8988T (cell line): ENCODE measurements at regions not wholly inside any gene's neighbourhood (a gene's known extent, or its start where the extent isn't known, plus 50 kb on each side); places are given as distances from the start of the nearest gene placed in this dataset.
"Not testable (repeated sequence)": the region's sequence is repeated elsewhere in the genome, so short reads cannot be mapped to it uniquely, and the experiment has no call there.

ENCODE experiments used
- DNase-seq: peaks from one replicate; pipeline ENCODE4 v3.0.0; 2011

DNA sequence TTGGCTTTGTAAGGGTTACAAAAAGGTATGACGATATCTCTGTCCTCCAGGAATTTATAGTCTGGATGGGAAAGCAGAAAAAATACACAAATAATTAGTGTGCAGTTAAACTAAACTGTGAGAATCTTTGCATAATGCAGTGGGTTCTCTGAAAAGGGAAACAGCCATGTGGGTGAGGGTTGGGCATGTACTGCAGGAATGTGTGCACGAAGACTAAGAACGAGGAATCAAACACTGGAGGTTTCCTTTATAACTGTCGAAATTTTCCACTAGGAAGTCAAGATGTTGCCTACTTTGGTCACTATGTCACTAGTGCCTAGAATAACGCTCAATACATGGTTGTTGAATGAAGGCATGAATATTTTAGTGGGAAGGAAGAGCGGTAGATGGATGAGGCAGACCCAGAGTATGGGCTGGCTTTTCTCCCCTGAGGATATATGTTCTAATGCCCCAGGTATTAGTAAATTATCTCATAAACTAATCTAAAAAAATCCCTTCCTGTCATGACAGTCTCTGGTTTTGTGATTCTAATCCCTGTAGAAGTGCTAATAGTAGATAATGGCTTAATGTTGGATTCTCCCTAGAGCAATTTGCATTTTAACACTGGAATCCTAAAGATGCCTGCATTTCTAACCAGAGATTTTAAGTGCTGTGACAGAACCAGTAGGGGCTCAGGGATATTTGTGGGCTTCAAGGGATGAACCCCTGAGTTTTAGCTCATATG lies 227.3 kb downstream of the NMUR2 start:
- no peak for DNase-seq

DNA sequence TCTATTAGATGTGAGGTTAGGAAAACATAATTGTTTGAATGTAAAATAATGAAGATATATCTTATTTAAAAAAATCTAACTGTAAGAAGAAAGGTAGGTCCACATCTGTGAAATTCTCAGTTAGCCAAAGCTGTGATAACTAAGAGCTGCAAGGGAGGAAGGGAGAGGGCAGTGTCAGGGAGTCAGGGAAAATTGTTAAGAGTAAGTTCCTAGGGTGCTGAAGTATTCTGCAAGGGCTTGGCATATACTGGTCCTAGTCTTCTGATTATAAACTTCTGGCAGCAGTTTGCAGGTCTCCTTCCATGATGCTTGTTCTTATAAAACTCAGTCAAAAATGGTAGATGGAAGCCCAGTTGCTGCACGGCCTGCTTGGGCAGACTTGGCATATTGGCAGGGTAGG lies 233.2 kb downstream of the NMUR2 start:
- DNase-seq, result no peak

DNA sequence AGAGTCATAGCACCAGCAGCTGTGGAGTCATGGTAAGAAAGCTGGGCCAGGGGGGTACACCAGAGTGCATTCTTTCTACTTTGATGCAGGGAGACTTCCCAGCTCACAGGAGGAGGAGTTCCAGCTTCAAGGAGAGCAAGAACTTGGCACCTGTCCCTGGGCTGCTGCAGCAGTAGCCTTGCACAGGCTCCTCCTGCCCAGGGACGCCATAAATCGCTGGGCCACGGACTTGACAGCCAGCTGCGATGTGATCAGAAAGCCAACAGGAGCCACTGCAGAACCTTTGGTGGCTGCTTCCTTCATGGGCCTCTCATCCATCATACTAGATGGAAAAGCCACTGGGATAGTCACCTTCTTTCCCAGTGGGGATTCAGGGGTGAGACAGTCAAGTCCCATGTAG lies 234.7 kb downstream of the NMUR2 start:
- DNase-seq, result no peak

DNA sequence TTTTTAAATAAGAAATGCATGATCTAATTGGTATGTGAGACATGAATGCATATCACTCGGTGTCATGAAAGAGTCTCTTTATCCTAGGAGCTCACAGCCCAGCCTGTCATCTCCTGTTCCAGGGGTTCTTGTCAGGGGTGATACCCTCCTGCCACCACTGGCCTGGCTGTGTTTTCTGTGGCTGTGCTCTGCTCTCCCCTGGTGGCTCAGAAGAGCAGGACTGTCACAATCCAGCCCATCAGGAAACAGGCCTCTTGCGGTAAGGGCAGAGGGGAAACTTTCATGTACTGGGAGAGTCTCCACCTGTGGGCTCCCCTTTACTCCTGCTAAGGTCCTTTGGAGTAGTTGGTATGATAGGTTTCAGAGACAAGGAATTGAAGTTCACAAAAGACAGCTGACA lies 240.2 kb upstream of the GLRA1 start:
- DNase-seq, result no peak

DNA sequence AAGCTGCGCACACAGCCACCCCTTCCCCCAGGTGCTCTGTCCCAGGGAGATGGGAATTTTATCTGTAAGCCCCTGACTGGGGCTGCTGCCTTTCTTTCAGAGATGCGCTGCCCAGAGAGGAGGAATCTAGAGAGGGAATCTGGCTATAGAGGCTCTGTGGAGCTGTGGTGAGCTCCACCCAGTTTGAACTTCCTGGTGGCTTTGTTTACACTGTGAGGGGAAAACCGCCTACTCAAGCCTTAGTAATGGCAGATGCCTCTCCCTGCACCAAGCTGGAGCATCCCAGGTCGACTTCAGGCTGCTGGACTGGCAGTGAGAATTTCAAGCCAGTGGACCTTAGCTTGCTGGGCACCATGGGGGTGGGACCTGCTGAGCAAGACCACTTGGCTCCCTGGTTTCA lies 235.2 kb upstream of the GLRA1 start:
- DNase-seq, result not testable (repeated sequence)

DNA sequence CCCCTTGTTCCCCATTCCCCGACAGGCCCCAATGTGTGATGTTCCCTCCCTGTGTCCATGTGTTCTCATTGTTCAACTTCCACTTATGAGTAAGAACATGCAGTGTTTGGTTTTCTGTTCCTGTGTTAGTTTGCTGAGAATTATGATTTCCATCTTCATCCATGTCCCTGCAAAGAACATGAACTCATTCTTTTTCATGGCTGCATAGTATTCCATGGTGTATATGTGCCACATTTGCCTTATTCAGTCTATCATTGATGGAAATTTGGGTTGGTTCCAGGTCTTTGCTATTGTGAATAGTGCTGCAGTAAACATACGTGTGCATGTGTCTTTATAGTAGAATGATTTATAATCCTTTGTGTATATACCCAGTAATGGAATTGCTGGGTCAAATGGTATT lies 229.8 kb upstream of the GLRA1 start:
- DNase-seq, result not testable (repeated sequence)

DNA sequence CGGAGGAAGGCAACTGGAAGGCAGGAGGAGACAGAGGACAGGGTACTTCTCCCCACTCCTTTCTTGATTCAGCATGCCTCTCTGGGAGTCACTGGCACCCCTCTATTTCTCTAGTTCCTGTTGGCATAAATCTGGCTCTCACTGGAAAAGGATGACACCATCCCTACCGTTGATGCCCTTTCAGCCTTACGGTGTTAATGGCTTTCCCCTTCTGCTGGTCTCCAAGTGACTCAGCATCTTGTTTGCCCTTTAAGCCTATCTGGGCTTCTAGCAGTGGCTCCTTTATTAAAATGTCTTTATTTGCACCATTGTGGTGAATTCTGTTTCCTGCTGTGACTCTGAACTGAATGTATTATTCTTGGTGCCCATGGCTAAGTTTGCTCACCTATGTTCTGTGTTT lies 227.3 kb upstream of the GLRA1 start:
- DNase-seq, result no peak

DNA sequence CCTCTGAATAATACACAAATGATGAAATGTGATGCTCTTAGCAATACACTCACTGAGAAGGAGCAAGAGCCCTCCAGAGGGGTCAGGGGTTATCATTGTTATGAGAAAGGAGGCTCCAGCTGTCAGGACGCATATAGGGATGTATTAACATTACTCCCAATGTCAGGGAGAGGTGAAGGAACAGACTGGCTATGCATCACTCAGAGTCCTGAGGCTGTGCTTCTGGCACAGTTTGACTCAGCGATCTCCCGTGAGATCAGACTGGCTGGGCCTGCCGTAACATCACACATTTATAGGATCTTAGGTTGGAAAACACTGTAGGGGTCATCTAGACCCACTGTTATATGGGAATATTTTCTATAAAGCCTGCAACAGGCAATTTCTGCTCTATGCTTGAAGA lies 226.5 kb upstream of the GLRA1 start:
- no peak for DNase-seq

DNA sequence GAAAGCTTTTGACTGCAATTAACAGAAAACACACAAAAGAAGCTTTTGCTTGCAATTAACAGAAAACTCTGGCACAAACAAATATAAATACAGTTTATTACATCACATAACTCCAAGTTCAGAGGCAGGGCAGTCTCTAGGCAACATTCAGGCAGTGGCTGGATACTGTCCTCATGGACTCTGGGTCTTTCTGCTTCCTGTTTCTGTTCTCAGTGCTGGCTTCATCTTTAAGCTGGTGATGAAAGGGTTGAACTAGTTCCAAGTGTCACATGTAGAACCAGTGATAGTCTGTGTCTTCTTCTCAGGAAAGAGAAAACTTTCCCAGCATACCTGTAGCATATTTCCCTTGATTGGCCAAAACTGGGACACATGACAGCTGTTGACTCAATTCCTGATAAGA lies 222.6 kb upstream of the GLRA1 start:
- no peak for DNase-seq

DNA sequence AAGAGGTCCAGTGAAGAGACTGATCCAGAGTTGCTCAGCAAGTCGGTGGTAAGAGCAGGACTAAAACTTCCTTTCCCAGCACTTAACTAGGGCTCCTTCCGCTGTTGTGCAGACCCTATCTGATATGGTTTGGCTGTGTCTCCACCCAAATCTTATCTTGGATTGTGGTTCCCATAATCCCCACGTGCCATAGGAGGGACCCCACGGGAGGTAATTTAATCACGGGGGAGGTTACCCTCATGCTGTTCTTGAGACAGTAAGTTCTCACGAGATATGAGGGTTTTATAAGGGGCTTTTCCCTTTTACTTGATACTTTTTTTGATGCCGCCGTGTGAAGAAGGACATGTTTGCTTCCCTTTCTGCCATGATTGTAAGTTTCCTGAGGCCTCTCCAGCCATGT lies 221.9 kb upstream of the GLRA1 start:
- no peak for DNase-seq

DNA sequence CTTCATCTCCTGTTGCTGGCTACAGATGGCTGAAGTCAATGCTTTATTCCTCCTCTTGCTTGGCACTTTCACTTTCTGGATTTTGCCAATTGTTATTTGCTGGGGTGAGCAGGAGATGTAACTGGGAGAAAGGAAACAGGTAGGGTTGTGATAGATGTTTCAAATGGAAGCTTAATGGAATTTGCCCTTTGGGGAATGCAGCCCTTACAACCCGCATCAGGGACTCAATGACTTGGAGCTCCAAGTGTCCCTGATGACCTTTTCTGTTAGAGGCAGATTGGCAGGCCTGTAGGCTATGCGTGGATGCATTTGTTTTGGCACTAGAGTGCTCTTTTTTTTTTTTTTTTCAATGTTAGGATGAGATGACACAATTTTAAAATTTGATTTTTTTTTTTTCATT lies 219.9 kb upstream of the GLRA1 start:
- no peak for DNase-seq

DNA sequence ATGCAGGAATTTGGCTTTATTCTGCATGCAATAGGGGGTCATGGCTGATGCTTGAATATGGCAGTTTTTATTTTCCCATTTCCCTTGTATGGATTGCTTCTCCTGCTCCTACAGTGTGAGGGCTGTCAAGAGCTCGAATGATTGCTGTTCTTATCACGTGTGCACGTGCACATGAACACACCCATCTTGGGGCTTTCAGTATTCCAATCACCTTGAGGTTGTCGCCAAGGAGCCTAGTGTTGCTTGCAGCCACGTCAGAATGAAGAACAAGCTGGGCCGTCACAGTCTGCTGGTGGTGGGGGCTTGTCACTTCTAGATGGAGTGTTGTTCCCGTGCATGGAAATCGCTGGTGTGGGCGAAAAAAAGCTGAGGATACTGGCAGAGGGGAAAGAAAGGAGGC lies 219.4 kb upstream of the GLRA1 start:
- DNase-seq, result no peak

DNA sequence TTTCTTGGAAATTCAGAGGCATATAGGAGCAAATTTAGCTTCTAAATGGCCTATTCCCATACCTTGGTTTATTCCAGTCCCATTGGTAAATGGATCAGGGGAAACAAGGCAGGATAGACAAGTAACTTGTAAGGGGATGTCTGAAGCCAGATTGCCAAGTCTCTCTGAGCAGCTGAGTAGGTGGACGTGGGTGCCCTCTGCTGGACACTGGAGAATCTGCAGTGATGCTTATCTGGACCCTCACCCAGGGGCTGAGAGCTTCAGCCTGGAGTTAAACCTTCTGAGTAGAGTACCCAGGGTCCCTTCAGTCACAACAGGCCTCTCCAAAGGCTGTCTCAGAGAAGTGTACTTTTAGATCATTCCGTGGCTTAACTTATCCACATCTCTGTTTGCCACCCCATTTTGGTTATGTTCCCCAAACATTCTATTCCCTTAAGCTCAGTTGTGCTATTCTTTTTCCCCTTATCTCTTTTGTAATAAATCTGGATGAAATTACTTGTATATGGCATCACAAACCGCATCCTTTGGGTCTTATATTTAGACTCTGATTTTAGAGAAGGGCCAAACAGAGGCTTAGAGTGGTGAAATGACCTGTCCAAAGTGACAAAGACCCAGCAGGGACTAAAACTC lies 218.3 kb upstream of the GLRA1 start:
- peak; percentile 42 for DNase-seq

DNA sequence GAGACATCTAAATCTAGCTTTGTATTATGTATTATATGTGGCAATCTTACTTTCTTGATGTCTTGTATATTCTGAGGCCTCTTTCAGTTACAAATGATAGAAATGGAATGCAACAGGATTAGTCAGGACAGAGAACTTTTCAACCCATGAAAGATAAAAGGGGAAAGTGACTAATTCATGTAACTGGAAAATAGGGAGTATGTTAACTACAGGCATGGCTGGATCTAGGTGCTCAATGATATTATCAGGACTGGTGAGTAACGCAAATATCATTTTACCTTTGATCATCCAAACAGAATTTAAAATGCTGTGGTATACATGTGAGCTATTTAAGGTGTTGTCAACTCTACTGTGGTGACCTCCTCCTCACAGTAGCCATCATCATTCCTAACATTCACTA lies 215.7 kb upstream of the GLRA1 start:
- DNase-seq, result no peak

DNA sequence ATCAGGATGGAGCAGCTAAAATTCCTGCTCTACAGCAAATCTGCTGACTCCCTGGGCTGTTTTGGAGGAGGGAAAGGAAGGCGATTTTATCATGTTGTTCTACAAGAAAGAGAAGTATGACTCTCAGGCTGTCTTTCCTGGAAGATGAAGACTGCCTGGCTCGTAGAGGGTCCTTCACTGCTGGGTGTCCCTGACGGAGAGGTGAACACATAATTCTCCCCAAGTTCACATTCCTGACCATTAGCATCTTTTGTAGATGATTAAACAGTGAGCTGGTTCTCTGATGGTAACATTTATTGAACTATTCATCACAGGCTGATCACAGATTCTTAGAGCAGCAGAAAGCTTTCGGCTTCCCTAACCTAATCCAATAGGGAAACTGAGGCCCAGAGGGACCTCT lies 212.4 kb upstream of the GLRA1 start:
- DNase-seq, result no peak

DNA sequence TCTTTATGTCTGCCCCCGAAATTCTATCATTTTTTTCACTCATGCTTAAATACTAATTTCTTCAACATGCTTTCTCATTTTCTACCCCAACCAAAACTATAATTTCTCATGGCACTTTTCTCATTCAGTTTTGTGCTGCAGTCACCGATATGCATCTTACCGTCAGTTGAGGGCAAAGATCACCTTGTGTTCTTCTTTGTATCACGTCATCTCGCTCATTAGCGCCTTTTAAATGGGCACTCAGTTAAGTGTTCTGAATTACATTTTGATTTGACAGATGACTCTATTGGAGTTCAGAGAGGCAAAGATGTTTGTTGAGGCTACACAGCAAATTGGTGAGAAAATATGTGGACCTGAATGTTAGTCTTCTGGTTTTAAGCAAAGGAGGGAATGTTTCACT lies 211.7 kb upstream of the GLRA1 start:
- no peak for DNase-seq

DNA sequence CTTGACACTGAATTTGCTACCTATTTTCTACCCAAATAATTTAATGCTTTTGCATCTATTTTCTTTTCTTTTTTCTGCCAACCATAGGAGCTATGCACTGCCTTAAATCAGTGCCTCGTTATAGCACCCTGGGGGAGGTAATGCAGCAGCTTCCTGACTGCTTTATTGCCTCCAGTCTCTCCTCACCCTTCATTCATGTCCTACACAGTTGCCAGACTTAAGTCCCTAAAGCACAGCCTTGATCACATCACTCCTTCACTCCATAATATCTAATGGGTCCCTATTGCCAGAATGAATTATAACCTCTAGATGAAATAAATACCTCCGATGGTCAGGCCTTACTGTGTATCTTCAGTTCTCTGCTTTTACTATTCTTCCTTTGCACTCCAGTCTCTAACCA lies 211.2 kb upstream of the GLRA1 start:
- no peak for DNase-seq

DNA sequence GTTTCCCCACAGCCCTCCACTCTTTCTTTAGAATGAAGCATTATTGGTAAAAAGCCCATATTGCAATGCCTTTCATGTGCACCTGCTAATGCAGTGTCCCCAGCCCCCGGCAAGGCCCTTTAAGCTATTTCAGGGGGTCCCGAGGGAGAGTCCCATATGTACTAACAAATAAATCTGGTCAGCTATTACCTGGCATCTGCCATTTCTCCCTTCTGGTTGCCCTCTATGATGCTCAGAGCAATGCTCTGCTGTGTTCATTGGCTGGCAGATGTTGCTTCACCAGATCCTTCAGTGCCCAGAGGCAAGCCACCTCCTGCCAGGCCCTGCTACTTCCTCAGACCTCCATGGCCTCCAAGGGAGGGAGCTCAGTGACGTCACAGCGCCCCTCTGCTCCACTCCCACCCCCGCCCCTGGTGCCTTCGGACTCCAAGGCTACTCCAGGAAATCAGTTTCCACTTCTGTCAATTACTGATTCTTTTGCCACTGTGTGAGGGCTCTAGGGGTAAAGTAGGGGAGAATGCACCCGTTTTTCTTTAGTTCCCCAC lies 201.1 kb upstream of the GLRA1 start:
- no peak for DNase-seq

DNA sequence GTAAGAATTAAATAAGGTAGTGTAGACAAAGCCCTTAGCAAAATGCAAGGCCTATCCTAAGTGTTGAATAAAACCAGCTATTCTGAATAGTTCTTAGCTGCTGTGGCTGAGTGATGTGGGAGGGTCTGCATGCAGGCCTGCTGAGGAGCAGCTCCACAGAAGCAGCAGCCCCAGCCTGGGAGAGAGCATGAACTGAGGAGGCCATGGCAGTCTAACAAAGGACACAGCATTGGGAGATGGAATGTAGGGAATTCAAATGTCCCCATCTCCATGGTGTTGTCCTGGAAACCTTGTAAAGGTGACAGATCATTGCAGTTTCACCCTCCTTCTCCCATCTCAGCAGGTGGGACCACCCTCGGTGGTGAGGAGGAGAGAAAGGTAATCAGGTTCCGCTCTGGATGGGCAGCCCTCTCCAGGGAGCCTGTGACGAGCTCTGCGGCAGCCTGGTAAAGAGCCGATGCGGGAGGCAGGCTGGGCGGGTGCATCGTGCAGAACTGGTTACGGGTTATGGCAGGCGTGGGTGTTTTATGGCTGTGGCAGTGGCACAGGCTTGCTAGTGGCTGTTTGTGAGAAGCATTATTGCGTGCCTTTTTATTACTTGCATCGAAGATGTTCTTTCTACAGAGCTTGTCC lies 199.9 kb upstream of the GLRA1 start:
- no peak for DNase-seq

DNA sequence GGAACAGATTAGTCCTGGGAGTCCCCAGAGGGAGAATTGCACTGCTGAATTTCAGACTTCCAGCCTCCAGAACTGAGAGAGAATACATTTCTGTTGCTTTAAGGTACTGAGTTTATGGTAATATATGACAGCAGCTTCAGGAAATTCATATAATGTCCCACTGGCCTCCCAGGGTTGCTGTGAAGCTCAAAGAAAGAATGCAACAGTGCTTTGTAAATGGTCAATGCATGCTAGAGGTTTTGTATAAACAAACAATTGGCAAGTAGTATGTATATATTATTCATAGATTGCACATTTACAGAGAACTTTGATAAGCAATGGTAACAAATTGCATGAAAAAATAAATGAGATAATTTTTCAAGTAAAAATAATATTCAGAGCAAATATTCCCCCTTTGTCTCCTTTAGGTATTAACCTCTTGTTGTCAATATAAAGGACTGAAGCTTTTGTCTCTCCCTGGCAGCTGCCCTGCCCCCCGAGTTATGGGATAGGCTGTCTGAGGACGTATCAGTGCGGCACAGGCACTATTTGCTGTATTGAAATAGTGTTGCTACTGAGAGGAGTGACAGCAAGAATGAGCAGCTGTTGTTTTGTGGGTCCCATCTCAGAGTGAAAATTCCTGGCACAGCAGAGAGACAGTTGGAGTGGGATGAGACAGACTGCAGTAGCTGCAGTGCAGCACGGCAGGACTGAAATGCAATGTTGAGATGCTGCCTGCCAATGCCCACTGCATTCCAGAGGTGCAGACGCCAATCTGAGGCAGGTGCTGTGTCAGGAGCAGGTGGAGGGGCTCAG lies 194.2 kb upstream of the GLRA1 start:
- no peak for DNase-seq

DNA sequence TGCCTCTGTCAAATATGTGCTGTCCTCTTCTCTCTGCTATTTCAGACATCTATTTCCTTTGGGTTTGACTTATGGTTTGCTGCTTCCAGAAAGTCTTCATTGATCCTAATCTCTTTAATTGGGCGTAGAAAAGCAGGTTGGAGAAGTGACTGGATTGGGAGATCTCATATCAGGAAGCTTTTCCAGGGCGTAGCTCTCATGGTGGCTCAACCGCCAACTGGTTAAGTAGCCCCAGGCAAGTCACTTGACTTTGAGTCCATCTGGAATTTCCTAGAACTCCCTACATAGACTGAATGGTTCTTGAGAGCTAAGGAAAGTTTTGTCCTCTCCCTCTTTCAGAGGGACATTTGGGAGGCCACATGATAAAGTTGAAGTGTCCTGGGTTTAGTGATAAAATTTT lies 192.3 kb upstream of the GLRA1 start:
- DNase-seq, result no peak

DNA sequence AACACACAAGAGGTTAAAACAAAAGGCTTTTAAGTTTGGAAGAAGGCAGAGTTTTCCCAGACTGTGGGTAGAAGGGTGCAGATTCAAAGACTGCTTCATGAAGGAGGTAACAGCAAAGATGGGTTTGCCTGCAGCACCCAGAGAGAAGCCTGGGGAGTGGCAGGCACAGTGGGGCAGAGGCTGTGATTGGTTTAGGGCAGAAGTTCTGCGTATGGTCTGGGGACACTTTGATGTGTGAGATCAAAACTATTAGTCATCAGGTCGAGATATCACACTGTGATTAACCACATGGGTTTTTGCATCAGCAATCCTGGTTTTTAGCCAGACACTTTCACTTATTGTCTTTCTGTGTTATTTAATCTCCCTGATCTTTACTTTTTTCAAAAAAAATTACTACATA lies 188.8 kb upstream of the GLRA1 start:
- no peak for DNase-seq

DNA sequence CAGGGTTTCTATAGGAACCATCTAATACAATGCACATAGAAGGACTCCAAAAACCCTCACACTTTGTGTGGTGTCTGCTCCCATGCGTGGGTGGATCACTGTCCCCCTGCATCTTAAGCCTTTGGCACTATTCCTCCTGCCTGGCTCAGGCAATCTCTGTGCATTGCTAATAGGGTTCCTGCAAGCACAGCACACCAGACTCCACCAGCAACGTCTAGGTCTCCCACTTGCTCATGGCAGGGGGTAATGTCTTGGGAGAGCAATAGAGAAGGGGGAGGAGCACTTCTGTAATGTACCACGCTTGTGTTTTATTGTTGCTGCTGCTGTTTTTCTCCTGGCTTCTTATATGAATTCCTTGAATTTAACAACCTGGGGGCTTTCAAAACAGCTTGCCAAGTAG lies 182.6 kb upstream of the GLRA1 start:
- no peak for DNase-seq

DNA sequence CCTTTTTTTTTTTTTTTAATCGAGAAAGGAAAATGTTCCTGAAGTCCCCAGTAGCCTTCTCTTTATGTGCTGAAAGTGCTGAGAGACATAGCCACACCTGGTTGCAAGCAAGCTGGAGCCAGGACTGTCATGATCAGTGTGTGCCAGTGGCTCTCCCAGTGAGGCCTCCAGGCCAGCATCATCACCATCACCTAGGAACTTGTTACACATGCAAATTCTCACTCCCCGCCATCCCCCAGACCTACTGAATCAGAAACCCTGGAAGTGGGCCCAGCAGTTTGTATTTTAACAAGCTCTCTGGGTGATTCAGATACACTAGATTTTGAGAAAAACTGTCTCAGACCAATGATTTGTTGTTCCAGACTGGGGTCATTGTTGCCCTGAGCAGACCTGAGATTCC lies 181.9 kb upstream of the GLRA1 start:
- no peak for DNase-seq
